Vagina (tissue), 2 donors: ENCODE measurements at regions not wholly inside any gene's neighbourhood (a gene's known extent, or its start where the extent isn't known, plus 50 kb on each side); places are given as distances from the start of the nearest gene placed in this dataset.

Source experiments
- CTCF ChIP-seq, 3 experiments: fragments of 450-650 bp in 2 of 3; fragments of 200-600 bp in 1 of 3; sonication (generic) in 1 of 3; IDR thresholded peaks; one replicate each; pipeline ENCODE4 v1.5.1; 2017 to 2019; ENCODE audit warnings: antibody characterized with exemption in 3 of 3, mild to moderate bottlenecking in 2 of 3, moderate library complexity in 2 of 3
- POLR2A ChIP-seq, 2 donors: fragments of 450-650 bp; IDR thresholded peaks; one replicate each; pipeline ENCODE4 v1.6.1; 2017; ENCODE audit warnings: antibody characterized with exemption in 2 of 2, mild to moderate bottlenecking in 2 of 2, moderate library complexity in 2 of 2
- POLR2AphosphoS5 ChIP-seq, 2 donors: sonication (generic); formaldehyde crosslinking; IDR thresholded peaks; one replicate each; pipeline ENCODE4 v1.9.0; 2017; ENCODE audit warnings: antibody characterized with exemption in 2 of 2, mild to moderate bottlenecking in 2 of 2, low read depth in 1 of 2; ENCODE audit not compliant: insufficient read depth in 1 of 2

- TF ChIP-seq CTCF (IDR thresholded peaks at IDR 0.05) (no peak), POLR2AphosphoS5 (IDR thresholded peaks at IDR 0.05; ENCODE audit: insufficient read depth in 1 of 2, low read depth in 1 of 2) (no peak), POLR2A (IDR thresholded peaks at IDR 0.05) (no peak)
Observed at GRCh38 chrX:118167361-118167760, 50.8 kb upstream of the KLHL13 start.
